ENCODE measurements at regions not wholly inside any gene's neighbourhood (a gene's known extent, or its start where the extent isn't known, plus 50 kb on each side); places are given as distances from the start of the nearest gene placed in this dataset.

DNA sequence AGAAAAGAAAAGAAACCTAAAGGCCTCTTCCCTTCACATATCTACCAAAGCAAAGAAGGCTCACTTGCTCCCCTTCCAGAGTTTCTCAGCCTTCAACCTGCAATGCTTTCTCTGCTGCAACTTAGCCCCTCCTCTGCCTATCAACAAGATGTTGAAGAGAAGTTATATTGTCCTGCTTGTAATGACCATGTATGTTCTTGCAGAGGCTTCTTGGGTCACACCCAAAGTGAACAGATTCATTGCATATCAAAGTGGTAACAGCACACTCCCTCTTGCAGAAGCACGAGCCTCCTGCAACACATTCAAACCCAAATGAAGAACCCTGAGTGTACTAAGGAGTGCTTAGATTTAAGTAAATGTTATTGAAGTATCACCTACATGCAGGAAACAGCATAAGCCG lies 494.3 kb downstream of the NTRK2 start:
- no peak for TF ChIP-seq CTCF (IDR thresholded peaks at IDR 0.05 in 8 of 11, conservative IDR thresholded peaks at IDR 0.05 in 3 of 11)
- TF ChIP-seq POLR2AphosphoS5 (IDR thresholded peaks at IDR 0.05) = no peak
- no peak for TF ChIP-seq POLR2A (IDR thresholded peaks at IDR 0.05)

Measured in spleen (tissue), 7 donors.